PC-9 (cell line): ENCODE measurements at regions not wholly inside any gene's neighbourhood (a gene's known extent, or its start where the extent isn't known, plus 50 kb on each side); places are given as distances from the start of the nearest gene placed in this dataset.

ENCODE experiments used
- EZH2 ChIP-seq: fragments of 200-600 bp; sonication (generic); IDR thresholded peaks from 2 replicates; pipeline ENCODE4 v1.8.0; 2017; ENCODE audit warnings: antibody characterized with exemption, low read depth
- TF ChIP-seq, protein P1 (sequence below): fragments of 200-600 bp; sonication (generic); conservative IDR thresholded peaks from 2 replicates; pipeline ENCODE4 v1.6.1; 2017; ENCODE audit warnings: mixed run types, antibody characterized with exemption, mild to moderate bottlenecking, moderate library complexity

DNA sequence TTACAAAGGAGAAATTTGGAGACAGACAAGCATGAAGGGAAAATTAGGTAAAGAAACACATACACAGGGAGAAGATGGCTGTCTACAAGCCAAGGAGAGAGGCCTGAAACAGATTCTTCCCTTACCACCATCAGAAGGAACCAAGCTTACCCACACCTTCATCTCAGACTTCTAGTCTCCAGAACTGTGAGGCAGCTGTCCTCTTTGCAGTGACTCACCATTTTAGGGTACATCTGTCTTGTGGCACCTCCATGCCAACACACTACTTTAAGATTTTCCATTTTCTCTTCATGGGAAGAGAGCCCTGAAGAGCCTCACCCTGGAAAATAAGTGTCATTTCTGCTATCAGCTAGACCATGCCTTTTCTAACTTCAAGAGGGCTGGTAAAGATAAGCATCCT, 369.3 kb downstream of the FRK start:
- TF ChIP-seq, protein P1, sequence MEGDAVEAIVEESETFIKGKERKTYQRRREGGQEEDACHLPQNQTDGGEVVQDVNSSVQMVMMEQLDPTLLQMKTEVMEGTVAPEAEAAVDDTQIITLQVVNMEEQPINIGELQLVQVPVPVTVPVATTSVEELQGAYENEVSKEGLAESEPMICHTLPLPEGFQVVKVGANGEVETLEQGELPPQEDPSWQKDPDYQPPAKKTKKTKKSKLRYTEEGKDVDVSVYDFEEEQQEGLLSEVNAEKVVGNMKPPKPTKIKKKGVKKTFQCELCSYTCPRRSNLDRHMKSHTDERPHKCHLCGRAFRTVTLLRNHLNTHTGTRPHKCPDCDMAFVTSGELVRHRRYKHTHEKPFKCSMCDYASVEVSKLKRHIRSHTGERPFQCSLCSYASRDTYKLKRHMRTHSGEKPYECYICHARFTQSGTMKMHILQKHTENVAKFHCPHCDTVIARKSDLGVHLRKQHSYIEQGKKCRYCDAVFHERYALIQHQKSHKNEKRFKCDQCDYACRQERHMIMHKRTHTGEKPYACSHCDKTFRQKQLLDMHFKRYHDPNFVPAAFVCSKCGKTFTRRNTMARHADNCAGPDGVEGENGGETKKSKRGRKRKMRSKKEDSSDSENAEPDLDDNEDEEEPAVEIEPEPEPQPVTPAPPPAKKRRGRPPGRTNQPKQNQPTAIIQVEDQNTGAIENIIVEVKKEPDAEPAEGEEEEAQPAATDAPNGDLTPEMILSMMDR: no peak
- TF ChIP-seq EZH2: no peak
